NCI-H2196 (cell line): ENCODE measurements at regions not wholly inside any gene's neighbourhood (a gene's known extent, or its start where the extent isn't known, plus 50 kb on each side); places are given as distances from the start of the nearest gene placed in this dataset.
"Not testable (repeated sequence)": the region's sequence is repeated elsewhere in the genome, so short reads cannot be mapped to it uniquely, and the experiment has no call there.

Source experiments
- DNase-seq: peaks from one replicate; lab custom pipeline; 2025; ENCODE audit not compliant: unreplicated experiment; lab: John Stamatoyannopoulos, UW

DNA sequence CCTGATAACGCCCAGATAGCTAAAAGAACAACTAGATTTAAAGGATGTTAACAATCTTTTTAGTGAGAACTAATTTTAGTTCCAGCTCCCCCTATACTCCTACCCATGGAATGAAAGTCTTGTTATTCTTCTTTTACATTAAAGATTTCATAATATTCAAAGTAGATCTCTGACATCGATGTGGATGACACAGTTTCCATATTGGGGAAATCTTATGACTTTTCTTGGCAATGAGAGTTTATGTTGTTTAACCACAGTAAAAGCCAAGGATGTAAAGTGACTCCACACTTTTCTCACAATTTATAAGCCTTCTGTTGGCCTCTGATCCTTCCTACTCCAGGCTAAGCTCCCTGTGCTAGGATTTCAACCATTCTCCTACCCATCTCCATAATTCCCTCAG lies 332.6 kb upstream of the KCNMB2 start:
- DNase-seq: no peak

DNA sequence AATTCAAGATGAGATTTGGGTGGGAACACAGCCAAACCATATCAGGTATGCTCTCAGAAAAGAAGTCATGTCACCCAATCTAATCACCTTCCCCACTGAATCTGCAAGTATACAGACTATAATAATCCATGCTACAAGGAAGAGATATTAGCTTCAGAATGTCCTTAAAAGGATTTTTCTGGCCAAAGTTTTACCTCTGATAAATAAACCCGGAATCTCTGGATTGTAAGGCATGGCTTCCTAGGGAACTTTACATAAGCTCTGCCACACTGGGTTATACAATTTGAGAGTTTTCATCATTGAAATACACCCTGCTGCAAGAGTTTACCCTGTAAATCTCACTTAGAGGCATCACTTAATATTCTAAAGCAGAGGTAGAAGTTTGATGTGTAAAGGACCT lies 330.5 kb upstream of the KCNMB2 start:
- no peak for DNase-seq

DNA sequence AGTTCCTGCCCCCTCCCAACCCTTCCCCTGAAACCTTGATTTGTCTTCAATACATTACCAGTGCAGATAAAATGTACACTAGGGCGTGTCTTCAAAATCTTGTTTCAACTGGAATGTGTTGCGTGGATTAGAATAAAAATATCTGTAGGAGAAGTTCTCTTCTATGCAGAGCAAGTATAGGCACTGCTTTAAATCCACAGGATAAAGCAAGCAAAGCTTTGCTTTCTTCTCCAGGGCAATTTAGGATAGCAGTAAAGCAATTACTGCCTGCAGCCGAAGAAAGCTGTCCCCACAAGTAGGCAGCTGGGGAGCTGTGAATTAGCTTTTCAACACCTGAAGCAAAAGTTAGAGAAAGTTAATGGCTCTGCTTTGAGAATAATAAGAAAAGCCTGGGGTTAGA lies 329.7 kb upstream of the KCNMB2 start:
- DNase-seq: no peak

- not testable (repeated sequence) for DNase-seq
These were observed 329.1 kb upstream of the KCNMB2 start for GRCh38 chr3:178207161-178207560.

DNA sequence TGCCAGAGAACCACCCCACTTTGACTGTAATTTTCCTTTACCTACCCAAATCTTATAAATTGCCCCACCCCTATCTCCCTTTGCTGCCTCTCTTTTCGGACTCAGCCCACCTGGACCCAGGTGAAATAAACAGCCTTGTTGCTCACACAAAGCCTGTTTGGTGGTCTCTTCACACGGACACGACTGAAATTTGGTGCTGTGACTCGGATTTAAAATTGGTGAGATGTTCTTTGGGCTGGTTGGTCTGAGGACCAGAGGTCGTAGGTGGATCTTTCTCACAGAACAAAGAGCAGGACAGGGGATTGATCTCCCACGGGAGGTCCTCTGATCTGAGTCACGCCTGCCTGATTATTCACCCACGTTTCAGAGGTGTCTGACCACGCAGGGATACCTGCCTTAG lies 328.6 kb upstream of the KCNMB2 start:
- not testable (repeated sequence) for DNase-seq

DNA sequence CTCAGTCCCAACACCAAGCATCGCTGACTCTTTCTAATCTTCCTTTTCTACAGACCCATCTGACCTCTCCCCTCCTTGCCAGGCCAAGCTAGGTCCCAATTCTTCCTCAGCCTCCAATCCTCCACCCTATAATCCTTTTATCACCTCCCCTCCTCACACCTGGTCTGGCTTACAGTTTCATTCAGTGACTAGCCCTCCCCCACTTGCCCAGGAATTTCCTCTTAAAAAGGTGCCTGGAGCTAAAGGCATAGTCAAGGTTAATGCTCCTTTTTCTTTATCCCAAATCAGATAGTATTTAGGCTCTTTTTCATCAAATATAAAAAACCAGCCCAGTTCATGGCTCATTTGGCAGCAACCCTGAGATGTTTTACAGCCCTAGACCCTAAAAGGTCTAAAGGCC lies 327.1 kb upstream of the KCNMB2 start:
- DNase-seq: not testable (repeated sequence)

DNA sequence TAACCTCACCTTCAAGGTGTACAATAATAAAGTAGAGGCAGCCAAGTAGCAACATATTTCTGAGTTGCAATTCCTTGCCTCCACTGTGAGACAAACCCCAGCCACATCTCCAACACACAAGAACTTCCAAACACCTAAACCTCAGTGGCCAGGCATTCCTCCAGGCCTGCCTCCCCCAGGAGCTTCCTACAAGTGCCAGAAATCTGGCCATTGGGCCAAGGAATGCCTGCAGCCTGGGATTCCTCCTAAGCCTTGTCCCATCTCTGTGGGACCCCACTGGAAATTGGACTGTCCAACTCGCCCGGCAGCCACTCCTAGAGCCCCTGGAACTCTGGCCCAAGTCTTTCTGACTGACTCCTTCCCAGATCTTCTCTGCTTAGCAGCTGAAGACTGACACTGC lies 326.6 kb upstream of the KCNMB2 start:
- not testable (repeated sequence) for DNase-seq

DNA sequence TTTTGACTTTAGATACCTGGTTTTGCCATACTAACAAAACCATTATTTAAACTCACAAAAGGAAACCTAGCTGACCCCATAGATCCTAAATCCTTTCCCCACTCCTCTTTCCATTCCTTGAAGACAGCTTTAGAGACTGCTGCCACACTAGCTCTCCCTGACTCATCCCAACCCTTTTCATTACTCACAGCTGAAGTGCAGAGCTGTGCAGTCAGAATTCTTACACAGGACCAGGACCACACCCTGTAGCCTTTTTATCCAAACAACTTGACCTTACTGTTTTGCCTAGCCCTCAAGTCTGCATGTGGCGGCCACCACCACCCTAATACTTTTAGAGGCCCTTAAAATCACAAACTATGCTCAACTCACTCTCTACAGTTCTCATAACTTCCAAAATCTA lies 325.1 kb upstream of the KCNMB2 start:
- DNase-seq: not testable (repeated sequence)

DNA sequence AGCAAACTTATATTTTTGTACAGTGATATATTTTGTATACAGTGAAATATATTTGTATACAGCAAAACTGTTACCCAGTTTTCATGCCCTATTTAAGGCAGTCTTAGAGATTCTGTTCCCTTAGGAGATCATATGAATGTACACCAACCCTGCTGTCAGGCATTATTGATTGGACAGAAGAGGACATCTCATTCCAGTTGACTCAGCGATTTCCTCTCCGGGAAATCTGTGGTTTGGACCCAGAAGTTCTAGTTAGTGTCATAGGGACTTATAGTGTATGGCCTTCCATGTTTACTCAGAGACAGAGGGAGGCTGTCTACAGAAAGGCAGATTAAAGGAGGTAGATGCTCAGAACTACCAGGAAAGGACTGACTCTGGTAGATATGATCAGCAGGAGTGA lies 318.8 kb upstream of the KCNMB2 start:
- DNase-seq: no peak

- DNase-seq: no peak
These were observed 318.0 kb upstream of the KCNMB2 start for GRCh38 chr3:178218231-178218630.

DNA sequence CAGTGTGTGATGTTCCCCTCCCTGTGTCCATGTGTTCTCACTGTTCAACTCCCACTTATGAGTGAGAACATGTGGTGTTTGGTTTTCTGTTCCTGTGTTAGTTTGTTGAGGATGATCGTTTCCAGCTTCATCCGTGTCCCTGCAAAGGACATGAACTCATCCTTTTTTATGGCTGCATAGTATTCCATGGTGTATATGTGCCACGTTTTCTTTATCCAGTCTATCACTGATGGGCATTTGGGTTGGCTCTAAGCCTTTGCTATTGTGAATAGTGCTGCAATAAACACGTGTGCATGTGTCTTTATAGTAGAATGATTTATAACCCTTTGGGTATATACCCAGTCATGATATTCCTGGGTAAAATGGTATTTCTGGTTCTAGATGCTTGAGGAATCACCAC lies 316.6 kb upstream of the KCNMB2 start:
- DNase-seq: not testable (repeated sequence)

GRCh38 chr3:178223876-178224275 lies 312.4 kb upstream of the KCNMB2 start:
- DNase-seq: no peak

GRCh38 chr3:178226094-178226493 lies 310.1 kb upstream of the KCNMB2 start:
- no peak for DNase-seq

GRCh38 chr3:178231645-178232044 lies 304.6 kb upstream of the KCNMB2 start:
- DNase-seq: no peak

DNA sequence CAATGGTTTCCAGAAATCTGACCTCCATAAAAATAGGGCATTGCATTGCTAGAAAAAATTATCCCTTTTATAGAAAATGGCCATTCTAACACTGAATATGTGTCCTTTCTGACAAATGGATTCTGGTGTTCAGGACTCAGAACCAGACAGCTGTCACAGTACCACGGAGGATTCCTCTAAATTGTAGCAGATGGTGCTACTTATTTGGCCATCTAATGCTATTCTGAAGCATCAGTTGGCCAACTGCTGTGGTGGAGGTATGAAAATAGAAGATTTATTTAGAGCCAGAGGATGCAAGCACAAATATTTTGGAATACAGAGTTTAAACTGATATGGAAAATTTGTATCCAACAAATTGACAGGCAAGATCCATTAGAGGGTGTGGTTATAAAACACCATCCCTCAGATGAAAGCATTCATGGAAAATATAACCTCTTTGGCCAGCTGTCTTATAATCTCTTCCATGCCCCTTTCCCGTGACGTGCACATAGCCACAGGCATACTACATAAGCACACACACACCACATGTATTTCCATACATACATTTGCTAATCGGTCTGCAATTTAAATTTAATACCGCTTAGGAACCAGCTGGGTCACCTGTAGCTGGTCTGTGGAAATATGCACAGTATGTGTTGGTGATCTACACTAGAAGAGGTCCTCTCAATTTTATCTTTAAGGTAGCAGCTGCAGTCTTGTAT lies 302.7 kb upstream of the KCNMB2 start:
- no peak for DNase-seq

- no peak for DNase-seq
These were observed 299.5 kb upstream of the KCNMB2 start for GRCh38 chr3:178236555-178237277.

GRCh38 chr3:178238179-178238578 lies 298.1 kb upstream of the KCNMB2 start:
- DNase-seq: no peak

DNA sequence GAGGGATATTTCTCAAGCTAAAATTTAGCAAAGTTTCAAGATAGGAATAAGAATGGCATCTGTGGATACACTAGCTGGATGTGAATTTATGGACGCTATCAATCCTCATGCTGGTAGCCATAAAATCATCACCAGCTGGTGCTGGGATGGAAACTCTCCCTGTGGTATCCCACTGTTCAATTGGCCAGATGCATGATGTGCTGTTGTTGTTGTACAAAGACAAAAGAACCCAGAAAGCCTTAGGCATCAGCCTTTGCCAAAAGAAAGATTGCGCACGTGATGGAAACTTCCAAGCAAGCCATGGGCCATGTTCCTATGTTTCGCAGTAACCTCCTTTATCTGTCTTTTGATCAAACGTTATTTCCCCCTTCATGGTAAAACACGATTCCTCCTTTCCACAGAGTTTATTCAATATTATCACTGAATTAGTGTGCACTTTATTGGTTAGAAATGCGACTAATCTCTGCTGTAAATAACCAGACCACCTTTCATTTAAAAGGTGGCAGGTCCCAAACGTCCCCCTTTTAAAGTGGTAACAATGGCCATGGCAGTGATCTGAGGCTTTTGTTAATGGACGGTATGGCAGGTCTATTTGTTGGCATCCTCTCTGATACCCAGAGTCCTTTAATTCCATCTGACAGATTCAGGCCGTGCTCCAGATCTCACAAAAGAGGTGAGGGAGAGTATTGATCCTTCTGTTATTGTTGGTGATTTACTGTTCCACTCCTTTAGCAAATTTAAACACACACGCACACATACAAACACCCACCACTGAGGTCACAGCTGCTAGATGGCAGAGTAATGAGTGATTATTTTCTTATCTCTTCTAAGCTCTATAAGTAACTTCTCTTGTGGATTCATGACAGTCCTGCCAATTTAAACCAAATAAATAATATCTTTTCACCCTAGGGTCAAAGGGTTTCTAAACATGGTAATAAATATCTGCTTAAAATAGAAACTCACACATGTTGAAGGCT lies 291.2 kb upstream of the KCNMB2 start:
- no peak for DNase-seq

GRCh38 chr3:178246004-178246403 lies 290.2 kb upstream of the KCNMB2 start:
- DNase-seq: no peak

- no peak for DNase-seq
These were observed 280.9 kb upstream of the KCNMB2 start for GRCh38 chr3:178255315-178255714.

DNA sequence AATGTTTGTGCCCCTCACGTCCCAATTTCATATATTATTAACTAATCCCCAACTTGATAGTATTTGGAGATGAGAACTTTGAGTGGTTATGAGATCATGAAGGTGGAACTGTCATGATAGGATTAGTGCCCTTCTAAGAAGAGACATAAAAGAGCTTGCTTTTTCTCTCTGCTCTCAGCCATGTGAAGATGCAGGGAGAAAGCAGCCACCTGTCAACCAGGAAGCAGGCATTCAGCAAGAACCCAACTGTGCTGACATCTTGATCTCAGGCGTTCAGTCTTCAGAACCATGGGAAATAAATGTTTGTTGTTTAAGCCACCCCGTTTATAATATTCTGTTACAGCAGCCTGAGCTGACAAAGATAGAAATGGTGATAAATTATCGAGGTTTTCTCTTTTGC lies 278.7 kb upstream of the KCNMB2 start:
- no peak for DNase-seq

- DNase-seq: no peak
These were observed 278.1 kb upstream of the KCNMB2 start for GRCh38 chr3:178258121-178258520.
